Spleen (tissue), 7 donors: ENCODE measurements at regions not wholly inside any gene's neighbourhood (a gene's known extent, or its start where the extent isn't known, plus 50 kb on each side); places are given as distances from the start of the nearest gene placed in this dataset.

ENCODE experiments used
- CTCF ChIP-seq, 11 experiments: fragments of 200-600 bp in 7 of 11; fragments of 450-650 bp in 4 of 11; sonication (generic) in 4 of 11; IDR thresholded peaks in 8 of 11; conservative IDR thresholded peaks in 3 of 11; 1 replicate in 7 of 11; 2 replicates in 4 of 11; pipeline versions ENCODE4 v1.4.0 to v1.8.0; 2016 to 2021; ENCODE audit warnings: antibody characterized with exemption in 11 of 11, inconsistent platforms in 4 of 11, mild to moderate bottlenecking in 1 of 11
- POLR2AphosphoS5 ChIP-seq, 3 donors: sonication (generic); formaldehyde crosslinking; IDR thresholded peaks; one replicate each; pipeline ENCODE4 v1.5.1; 2017; ENCODE audit warnings: antibody characterized with exemption in 3 of 3
- donor health status: DM: no; HTN: no; CAD: no; lungs with moderate emphysema.
- donor health status: DM: no; HTN: no; CAD: no.
- donor health status: DM: no; HTN: no; CAD: no.

- no peak for TF ChIP-seq POLR2AphosphoS5 (IDR thresholded peaks at IDR 0.05)
- TF ChIP-seq CTCF (IDR thresholded peaks at IDR 0.05 in 8 of 11, conservative IDR thresholded peaks at IDR 0.05 in 3 of 11) = no peak
These were observed 70.0 kb downstream of the SCG2 start for GRCh38 chr2:223532161-223532560.
